ENCODE measurements at regions not wholly inside any gene's neighbourhood (a gene's known extent, or its start where the extent isn't known, plus 50 kb on each side); places are given as distances from the start of the nearest gene placed in this dataset.

DNA sequence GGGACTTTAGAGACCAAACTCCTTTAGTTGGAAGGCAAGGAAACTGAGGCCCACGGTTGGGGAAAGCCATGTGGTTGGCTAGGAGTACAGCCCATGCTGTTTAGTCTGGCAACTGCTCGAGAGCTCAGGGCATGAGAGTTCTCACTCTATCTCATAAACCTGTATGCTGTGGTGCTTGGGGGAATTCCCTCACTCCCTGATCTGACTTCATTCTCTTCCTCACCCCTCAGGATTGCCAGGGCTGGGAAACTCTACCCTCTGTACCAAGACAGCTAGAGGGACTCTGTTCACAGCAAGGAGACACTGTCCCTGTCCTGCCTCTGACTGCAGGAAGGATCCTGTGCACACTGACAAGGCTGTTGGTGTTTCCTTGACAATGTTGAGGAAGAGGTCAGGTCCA lies 230.2 kb downstream of the ZNF621 start:
- TF ChIP-seq, protein P1, sequence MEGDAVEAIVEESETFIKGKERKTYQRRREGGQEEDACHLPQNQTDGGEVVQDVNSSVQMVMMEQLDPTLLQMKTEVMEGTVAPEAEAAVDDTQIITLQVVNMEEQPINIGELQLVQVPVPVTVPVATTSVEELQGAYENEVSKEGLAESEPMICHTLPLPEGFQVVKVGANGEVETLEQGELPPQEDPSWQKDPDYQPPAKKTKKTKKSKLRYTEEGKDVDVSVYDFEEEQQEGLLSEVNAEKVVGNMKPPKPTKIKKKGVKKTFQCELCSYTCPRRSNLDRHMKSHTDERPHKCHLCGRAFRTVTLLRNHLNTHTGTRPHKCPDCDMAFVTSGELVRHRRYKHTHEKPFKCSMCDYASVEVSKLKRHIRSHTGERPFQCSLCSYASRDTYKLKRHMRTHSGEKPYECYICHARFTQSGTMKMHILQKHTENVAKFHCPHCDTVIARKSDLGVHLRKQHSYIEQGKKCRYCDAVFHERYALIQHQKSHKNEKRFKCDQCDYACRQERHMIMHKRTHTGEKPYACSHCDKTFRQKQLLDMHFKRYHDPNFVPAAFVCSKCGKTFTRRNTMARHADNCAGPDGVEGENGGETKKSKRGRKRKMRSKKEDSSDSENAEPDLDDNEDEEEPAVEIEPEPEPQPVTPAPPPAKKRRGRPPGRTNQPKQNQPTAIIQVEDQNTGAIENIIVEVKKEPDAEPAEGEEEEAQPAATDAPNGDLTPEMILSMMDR (IDR thresholded peaks at IDR 0.05): no peak
- no peak for TF ChIP-seq POLR2A (IDR thresholded peaks at IDR 0.05)

Measured in esophagus squamous epithelium (tissue), 4 donors.